ENCODE measurements at regions not wholly inside any gene's neighbourhood (a gene's known extent, or its start where the extent isn't known, plus 50 kb on each side); places are given as distances from the start of the nearest gene placed in this dataset.

DNA sequence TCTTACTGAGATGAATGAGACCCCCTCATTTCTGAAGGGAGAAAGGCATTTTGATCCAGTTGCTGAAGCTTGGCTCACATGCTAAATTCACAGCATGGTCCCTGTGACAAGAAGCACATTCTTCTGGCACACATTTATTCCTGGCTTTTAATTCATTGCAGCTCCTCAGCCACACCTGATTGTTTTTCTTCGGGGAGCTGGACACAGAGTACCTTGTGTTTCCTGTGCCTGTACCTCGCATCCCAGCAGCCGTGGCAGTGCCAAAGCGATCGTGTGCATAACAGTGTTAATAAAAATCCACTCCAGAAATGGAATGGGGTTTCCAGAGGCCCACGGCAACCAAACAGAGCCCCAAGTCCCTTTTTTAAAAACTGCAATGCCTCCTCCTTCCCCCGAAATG is 615.3 kb upstream of the MGMT start:
- no peak for DNase-seq (ENCODE audit: low read depth, low spot score)

DNA sequence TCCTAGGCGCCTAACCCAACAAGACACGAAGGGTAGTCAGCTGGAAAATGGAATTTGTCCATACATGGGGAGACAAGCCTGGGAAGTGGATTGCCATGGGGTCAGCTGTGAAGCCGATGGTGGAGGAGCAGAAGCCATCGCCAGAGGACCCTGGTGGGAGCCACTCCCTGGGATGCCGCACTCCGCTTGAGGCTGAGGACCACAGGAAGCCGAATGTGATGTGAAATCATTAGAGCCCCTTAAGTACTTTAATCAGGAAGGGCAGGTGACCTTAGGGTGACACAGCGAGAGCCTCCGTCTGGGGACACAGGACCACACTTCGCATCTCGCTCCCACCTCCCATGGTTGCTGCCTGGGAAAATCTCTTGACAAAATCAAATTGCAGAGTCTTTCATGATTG is 614.6 kb upstream of the MGMT start:
- no peak for DNase-seq (ENCODE audit: low read depth, low spot score)

DNA sequence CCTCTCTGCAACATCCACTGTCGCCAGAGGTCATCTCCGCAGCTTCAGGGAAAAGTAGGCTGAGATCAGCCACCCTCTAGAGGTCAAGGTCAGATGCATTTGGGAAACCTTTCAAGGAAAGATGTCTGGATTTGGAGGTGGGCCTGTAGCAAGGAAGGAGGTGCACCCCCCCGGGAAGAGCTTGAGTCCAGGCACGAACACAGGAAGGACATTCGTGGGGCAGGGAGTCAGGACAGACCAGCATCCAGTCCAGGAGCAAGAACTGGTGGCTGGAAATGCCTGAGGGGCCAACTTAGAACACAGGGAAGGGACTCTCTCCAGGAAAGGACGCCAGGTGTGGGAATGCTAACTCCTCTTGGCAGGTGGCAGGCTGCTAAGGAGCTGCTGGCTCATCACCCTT is 614.1 kb upstream of the MGMT start:
- DNase-seq (ENCODE audit: low read depth, low spot score): no peak

DNA sequence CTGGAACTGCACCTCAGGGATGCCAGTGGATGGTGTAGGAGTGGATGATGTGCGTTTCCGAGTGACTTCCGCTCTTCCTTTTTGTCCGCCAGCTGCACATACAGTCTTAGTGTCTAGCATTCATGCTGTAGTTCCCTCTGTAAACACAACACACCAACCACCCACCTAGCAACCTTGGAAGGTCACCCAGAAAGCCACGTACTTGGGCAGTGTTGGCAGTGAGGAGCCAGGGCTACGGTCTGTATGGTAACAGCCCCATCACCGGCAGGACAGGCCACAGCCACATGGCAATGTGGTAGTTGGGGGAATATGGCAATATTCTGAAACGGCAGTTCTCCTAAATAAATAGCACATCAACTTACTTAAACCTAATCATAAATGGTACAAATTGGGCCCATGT is 613.5 kb upstream of the MGMT start:
- no peak for DNase-seq (ENCODE audit: low read depth, low spot score)

DNA sequence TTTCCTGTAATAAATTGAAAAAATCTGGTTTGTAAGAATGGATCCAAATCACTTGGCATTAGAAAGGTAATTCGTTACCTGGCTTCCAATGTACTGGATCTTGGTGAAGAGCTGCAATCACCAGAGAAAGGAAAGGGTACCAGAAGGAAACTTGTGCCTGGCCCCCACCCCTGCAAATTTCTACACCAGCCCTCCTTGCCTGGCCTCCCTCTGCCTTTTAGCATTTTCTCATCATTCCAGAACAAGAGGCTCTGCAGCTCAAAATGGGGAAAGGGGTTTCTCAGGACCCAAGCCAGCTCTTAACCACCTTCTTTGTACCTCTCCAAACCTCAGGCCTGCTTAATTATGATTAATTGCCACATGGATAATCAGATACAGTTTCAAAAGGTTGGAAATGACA is 612.8 kb upstream of the MGMT start:
- DNase-seq (ENCODE audit: low read depth, low spot score): no peak

DNA sequence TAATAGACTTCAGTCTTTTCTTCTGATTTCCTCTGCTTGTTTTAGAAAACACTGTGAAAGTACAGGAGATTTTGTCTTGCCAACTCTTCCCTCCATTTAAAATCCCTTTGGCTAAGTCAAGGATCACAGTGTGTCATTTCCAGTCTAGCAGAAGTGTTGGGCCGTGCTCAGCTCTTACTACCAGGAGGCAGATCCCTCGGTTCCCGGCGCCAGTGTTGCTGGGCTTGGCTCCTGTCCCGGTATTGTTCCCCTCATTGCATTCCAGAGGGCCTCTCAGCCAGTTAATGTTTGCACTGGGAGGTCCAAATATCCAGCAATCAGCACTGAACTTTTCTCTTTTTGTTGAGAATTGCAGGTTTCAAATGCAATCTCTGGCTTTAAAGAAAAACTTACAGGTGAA is 612.1 kb upstream of the MGMT start:
- no peak for DNase-seq (ENCODE audit: low read depth, low spot score)

DNA sequence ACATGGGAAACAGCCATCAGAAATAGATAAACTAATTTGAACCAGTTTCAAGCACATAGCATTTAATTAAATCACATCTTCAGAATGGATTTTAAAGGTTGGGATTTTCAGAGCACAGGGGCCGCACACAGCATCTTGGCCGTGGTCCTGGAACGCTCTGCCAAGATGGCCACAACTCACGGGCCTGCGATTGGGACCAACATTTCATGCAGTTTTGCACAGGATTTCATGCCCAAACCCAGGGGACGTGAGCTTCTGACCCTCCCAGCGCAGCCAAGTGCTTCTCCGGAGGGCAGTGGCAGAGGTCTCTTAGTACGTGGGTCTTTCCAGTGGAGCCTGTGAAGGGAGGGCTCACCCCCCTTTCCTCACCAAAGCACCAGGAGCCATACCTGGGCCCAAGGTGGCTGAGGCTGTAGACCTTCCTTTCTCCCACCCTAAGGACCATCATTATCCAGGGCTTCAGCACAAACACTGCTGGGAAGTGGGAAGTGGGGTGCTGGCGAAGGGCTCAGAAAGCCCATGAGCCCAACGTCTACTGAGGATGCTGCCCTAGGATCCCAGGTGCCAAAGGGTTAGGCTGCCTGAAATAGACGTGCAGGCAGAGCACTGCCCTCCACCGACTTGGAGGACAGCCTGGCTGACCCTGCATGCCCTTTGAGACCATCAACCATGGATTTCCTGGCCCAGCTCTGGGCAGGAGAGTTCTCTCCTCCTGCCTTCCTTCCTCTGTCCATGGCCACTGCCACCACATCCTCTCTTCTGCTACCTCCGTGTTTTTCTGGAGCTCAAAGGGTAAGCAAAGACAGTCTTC is 611.2 kb upstream of the MGMT start:
- no peak for DNase-seq (ENCODE audit: low read depth, low spot score)

DNA sequence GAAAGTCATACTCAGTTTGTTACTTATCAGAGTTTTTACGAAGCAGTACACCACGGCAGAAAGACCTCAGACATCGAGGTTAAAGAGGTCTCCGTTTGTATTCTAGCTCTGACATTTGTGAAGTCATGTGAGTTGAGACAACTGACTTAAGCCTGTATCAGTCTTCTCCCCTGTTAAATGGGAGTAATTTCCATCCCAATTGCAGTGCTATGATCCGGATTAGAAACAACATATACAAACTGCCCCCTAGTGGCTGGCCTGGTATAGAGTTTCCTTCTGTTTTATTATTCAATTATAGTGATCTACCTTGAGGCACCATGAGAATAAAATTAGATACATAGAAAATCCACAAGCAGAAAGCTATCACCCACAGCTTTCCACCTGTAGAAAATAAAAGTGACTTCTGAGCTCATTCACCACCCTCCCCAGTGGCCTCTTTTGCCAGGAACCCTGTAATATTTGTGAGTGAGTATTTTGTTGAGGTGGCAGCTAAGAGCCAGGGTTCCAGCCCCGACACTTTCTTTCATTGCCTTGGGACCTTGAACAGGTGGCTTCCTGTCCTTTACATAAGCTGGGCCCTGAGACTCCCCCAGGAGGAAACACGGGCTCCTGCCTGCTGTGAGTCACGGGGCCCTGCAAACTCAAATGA is 607.2 kb upstream of the MGMT start:
- DNase-seq (ENCODE audit: low read depth, low spot score): no peak

DNA sequence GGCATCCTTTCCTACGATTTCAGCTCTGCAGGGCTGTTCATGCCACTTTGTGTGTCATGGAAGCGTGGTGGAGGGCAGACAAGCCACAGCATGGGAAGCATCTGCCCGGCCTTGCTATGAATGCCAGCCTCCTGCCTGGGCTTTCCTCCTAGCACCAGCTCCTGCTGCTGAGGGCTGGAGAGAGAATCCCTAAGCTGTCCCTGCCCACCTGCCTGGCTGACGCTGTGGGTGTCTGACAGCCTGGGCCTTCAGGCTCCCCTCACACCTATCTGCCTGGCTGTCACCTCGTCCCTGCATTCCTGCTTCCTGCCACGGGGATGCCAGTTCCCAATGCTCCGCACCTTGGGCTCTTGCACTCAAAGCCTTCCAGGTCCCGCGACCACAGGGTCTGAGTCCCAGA is 606.5 kb upstream of the MGMT start:
- DNase-seq (ENCODE audit: low read depth, low spot score): no peak

DNA sequence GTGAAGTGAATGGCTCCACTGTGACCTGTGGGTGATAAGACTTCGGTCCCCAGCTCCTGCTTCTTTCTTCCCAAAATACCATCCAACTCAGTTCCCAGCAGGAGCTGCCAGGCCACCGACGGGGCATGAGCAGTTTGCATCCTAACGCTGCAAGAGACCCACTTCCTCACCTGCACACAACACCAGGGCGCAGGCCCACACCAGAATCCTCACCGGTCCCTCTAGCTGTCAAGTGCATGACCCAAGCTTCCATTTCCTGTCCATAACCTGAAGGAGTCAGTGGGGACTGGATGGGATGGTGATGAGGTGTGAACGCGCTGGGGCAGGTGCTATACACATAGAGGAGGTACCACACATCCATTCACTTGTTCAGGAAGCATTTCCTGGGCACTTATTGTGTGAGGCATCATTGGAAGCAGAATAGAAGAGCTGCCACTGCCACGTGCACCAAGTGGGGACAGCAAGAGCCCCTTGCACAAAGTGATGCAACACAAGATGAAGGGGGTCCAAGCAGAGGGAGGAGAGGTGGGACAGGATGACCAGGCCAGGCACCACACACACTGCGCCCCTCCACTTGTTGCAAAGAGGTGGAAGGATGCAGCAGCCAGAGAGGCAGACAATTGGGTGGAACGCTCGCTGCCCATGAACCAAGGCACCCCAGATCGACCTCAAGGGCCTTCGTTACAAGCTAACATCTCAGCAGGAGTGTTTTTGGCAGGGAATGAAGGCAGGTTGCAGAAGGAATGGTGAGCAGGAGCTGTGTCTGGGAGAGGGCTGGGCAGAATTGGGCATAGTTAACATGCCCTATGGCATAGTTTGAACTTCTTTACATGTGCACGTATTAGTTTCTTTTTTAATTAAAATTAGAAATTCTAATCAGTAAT is 605.8 kb upstream of the MGMT start:
- DNase-seq (ENCODE audit: low read depth, low spot score): no peak

DNA sequence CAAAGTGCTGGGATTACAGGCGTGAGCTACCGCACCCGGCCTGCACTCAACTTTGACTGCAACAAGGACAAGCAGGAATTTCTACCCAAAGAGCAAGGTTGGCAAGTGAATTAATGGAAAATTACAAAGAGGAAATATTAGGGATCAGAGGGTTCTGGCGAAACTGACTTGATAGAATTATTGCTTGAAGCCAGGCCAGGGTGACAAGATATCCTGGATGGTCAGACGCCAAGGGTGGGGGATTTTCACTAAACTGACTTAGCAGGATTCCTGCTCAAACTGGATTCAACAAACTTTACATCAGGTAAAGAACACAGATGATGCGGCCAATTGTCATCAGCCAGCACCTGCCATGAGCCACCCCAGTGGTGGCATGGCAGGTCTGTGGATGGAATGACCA is 603.6 kb upstream of the MGMT start:
- DNase-seq (ENCODE audit: low read depth, low spot score): no peak

DNA sequence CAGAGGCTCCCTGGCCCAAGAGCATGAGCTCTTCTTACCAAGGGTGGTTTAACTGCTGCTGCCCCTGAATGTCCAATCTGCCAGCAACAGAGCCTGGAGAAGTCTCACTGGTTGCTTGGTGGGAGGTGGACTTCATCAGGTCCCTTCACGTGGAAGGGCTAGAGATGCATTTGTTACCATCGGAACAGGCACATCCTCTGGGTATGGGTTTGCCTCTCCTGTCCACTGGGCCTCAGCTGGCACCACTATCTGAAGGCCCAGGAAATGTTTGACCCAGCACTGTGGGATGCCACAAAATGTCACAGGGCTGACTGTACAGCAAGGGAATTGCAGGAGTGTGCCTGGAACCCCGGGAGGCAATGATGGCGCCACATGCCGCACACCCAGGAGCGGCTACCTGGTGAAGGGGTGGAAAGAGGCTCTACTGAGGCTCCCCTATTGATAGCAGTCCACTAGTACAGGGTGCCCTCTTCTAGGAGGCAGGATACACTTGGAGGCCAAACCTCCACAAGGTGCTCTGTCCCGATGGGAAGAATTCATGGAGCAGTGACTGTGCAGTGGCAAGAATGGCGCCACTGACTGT is 603.1 kb upstream of the MGMT start:
- no peak for DNase-seq (ENCODE audit: low read depth, low spot score)

DNA sequence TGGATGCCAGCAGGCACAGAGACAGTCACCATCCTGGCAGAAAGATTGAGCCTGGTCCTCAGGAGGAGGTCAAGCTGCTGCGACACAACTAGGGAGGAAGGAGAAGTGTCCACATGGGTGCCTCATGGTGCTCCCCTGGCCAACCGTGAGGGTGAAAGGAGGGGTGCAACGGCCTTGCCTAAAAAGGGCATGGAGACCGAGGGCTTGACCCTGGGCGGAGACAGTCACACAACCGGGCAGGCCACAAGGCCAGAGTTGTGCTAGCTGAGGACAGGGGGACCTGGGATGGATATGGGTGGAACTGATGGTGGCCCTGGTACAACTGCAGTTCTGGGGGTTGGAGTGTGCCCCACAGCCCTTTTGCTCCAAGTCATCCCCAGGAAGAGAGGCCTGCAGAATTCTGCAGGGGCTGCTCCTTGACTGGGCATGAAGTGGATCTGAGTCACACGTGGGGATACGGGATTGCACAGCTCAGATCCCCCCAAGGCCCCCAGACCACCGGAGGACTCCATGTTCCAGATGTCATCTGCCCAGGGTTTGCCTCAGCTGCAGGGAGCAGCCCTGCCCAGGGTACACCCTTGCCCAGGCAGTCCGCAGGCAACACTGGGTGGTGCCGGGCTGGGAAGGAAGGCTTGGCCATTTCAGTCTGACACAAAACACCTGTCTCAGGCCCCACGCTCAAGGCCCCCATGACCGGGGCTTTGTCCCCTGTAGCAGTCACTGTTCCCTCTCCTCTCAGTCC is 602.3 kb upstream of the MGMT start:
- no peak for DNase-seq (ENCODE audit: low read depth, low spot score)

DNA sequence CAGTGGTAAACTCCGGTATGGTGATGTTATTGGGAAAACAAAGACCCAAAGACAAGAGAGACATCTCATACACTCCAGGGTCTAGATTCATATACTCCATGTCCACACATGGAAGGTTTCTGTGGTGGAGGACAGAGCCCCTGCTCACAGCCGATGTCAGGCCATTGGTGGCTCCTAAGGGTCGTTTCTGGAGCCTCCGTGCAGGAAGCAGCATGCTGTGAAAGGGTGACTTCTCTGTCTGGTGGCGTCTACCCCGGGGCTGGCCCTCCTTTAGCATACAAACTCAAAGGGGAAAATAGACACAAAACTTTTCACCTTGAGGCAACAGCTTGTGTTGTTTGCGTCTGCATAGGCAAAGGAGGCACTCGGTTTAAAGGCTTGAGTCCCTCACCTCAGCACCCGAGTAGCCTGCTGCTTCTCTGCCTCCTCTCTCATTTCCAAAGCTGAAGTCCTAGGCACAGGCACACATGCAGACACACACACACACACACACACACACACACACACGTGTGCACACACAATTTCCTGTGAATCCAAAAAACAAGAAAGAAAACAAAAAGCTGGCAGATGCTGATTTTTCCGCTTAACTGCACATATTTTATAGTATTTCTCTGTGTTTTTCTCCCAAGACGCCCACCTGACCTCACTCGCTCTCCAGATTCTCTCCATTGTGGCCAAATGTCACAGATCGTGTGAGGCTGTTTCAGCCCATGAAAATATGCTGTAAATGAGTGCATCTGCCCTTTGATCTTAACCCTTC is 601.4 kb upstream of the MGMT start:
- no peak for DNase-seq (ENCODE audit: low read depth, low spot score)

DNA sequence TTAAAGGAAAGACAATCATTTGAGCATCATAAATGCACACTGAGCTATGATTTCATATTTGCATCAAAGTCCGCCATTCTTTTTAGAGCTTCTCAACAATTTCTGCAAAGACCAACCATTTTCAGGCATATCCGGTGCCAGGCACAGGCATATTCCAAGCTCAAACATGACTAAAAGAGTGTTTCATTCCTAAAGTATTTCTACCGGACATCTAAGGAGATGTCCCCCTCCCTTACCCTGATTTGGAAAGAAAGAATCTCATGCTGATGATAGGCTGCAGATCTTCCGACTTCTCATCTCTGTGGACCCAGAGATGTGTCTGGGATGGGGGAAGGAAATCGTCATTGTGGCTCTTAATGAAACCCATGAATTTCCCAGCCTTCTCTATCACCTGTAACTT is 600.5 kb upstream of the MGMT start:
- DNase-seq (ENCODE audit: low read depth, low spot score): no peak

DNA sequence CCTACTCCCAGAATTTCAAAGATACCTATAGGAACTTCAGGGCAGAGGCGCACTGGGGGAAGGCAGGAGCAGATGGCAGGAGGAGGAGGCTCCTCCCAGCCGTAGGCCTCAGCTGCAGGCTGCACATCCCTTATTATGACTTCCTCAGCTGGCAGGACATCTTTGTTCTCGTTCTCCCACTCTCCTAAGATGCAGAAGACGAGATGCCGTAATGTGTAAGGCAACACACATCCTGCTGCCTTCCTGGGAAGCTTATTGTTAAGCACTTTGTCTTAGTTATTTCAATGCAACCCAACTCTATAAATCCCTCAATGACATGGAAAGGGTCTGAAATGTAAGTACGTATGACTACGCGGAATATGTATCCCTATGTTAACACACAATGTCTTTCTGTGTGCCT is 599.8 kb upstream of the MGMT start:
- DNase-seq (ENCODE audit: low read depth, low spot score): no peak

DNA sequence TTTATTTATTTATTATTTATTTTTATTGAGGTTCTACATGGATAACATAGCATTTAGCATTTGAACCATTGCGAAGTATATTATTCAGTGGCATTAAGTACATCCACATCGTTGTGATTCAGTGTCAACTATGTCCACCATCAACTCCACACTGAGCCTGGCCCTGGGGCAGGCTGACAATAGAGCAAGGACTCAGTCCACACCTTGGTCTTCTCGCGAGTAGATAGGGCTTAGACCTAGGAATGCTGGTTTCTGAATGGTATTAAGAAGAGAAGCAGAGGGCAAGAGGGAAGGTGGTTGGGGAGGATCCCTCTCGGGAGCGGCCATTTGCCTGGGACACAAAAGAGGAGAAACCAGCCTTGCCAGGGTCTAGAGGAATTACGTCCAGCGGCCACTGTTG is 599.2 kb upstream of the MGMT start:
- no peak for DNase-seq (ENCODE audit: low read depth, low spot score)

DNA sequence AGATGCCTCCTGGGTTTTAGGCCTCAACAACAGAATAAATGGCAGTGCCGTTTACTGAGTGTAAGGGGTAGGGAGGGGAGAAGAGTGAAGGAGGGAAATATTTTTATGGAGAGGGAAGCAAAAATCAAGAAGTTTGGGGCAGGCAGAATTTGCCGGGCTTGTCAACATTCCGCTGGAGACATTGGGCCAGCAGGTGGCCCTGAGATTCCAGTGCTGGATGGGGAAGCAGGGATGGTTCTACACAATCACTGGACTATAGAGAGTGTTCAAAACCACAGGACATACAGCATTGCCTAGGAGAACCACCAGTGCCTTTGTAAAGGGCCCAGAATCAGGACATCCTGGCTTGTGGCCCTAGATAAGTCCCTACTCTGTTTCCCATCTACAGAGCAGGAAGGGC is 598.6 kb upstream of the MGMT start:
- DNase-seq (ENCODE audit: low read depth, low spot score): no peak

DNA sequence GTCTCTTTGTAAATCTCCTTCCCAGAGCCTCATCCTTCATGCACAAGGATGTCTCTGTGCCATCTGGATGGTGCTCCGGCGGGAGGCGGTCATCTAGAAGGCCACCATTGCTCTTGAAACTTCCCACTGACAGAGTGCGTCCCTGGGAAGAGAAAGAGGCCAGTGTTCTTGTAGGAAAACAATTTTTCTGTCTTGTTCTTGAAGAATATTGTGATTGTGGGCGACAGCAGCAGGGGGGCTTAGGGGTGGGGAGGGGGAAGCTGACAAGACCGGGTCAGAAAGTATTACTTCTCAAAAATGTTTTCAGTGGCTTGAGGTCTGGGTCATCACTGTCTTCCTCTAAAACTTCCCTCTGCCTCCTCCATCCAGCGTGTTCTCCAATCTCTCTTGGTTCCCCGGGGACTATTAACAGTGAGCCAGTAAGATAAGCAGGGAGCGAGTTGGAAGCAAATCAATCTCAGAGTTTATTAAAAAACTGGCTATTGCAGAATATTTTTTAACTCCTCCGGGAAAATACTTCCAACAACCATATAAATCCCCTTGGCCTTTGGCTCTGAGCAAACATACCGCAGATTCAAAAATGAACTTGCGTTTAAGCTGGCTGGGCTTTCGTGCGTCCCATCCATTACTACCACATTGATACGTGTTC is 597.8 kb upstream of the MGMT start:
- no peak for DNase-seq (ENCODE audit: low read depth, low spot score)

All from activated CD4-positive, CD25-positive, alpha-beta regulatory T cell treated with anti-CD3 and anti-CD28 coated beads, Interleukin-2, amount 50 U/mL, for 16 hours (primary cell).